ENCODE measurements at regions not wholly inside any gene's neighbourhood (a gene's known extent, or its start where the extent isn't known, plus 50 kb on each side); places are given as distances from the start of the nearest gene placed in this dataset.

- no peak for TF ChIP-seq POLR2A (IDR thresholded peaks at IDR 0.05)
- TF ChIP-seq, protein P1, sequence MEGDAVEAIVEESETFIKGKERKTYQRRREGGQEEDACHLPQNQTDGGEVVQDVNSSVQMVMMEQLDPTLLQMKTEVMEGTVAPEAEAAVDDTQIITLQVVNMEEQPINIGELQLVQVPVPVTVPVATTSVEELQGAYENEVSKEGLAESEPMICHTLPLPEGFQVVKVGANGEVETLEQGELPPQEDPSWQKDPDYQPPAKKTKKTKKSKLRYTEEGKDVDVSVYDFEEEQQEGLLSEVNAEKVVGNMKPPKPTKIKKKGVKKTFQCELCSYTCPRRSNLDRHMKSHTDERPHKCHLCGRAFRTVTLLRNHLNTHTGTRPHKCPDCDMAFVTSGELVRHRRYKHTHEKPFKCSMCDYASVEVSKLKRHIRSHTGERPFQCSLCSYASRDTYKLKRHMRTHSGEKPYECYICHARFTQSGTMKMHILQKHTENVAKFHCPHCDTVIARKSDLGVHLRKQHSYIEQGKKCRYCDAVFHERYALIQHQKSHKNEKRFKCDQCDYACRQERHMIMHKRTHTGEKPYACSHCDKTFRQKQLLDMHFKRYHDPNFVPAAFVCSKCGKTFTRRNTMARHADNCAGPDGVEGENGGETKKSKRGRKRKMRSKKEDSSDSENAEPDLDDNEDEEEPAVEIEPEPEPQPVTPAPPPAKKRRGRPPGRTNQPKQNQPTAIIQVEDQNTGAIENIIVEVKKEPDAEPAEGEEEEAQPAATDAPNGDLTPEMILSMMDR (IDR thresholded peaks at IDR 0.05): no peak
- WGBS, 2 donors: 58 to 63% methylated on average over 8 of the region's 8 CpGs
- DNase-seq: no peak
Observed at GRCh38 chr5:3201121-3201520, 394.5 kb upstream of the IRX1 start.

DNA sequence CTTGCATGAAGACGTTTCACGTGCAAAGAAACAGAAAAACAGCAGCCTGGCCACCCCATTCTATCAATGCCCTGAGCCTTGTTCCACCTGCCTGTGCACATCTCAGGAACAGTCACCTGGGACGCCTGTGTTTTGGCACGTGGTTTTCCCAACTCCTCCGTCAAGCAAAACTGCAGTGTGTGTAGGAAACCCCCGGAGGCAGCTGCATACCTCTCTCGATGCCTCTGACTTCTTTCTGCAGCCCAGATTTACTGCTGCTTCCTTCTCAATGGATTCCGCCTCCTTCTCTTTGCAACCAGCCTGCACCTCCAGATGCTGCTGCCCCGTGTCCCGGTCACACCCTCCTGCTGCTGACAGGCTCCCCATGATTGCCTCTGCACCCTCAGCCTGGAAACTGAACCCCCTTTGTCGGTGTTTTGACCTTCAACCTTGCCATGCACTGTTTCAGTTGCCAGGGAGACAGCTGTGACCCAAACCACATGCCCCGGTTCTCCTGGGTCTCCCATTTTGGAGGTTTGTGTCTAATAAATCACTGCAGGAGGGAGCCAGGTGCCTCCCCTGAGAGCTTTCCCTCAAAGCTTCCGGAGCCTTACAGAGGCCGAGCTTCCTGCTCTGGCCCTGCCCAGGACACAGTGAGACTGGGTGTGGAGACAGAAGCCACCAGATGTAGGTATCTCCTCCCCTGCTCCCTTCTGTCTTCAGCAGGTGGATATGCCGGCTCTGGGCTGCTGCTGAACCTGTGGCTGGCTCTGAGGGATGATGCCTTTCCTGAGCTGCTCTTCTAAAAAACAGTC lies 395.5 kb upstream of the IRX1 start:
- ATAC-seq: no peak
- WGBS, 2 donors: 16 to 25% methylated on average over 13 to 15 of the region's 15 CpGs
- no peak overlapping the region for H3K4me3 ChIP-seq
- intact Hi-C loops (cut with DNase I): no loop called here
- H3K27me3 ChIP-seq: no peaks in the 10 kb centered on the region
- H3K9me3 ChIP-seq: no peaks in the 10 kb centered on the region
- no peaks in the 10 kb centered on the region for H3K36me3 ChIP-seq (replicated peaks in 1 of 2; ENCODE audit: insufficient read depth in 1 of 2, low read depth in 2 of 2)
- H3K4me1 ChIP-seq: no peaks in the 10 kb centered on the region
- no peak for DNase-seq
- no peak overlapping the region for H3K27ac ChIP-seq
- TF ChIP-seq, protein P1 (IDR thresholded peaks at IDR 0.05): no peak
- TF ChIP-seq POLR2A (IDR thresholded peaks at IDR 0.05): no peak

More at GRCh38 chr5:3201121-3201520, 394.5 kb upstream of the IRX1 start:
- intact Hi-C loops (cut with DNase I): no loop called here
- Histone ChIP-seq H3K4me3 (no peak overlapping the region), H3K9me3 (no peaks in the 10 kb centered on the region), H3K4me1 (no peaks in the 10 kb centered on the region), H3K27ac (no peak overlapping the region), H3K36me3 (replicated peaks in 1 of 2; ENCODE audit: insufficient read depth in 1 of 2, low read depth in 2 of 2) (no peaks in the 10 kb centered on the region), H3K27me3 (no peaks in the 10 kb centered on the region)
- ATAC-seq: no peak

DNA sequence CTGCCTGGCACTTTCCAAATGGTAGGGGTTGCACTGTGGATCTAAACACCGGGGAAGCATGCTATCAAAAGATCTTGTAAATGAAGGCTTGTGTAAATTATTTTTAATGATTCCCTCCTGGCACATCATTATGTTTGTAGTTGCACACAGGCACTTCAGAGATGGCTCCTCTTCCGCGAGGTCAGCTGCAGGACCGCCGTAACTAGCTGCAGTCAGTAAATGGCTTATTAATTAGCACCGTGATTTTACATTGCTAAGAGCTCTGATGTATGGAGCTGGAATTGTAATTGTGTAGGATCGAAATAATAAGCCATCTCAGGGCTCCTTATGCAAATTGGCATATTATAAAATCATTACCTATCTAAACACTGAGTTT lies 397.6 kb upstream of the IRX1 start:
- DNase-seq (no peak), ATAC-seq (no peak)
- WGBS, 2 donors: 5 to 7% methylated on average over 7 of the region's 7 CpGs
- H3K4me1 ChIP-seq: no peaks in the 10 kb centered on the region
- no peaks in the 10 kb centered on the region for H3K9me3 ChIP-seq
- no peak overlapping the region for H3K4me3 ChIP-seq
- H3K27ac ChIP-seq: no peak overlapping the region
- H3K27me3 ChIP-seq: no peaks in the 10 kb centered on the region
- no peaks in the 10 kb centered on the region for H3K36me3 ChIP-seq (replicated peaks in 1 of 2; ENCODE audit: insufficient read depth in 1 of 2, low read depth in 2 of 2)
- TF ChIP-seq, protein P1 (IDR thresholded peaks at IDR 0.05): no peak
- TF ChIP-seq POLR2A (IDR thresholded peaks at IDR 0.05): no peak
- intact Hi-C loops (cut with DNase I): no loop called here

DNA sequence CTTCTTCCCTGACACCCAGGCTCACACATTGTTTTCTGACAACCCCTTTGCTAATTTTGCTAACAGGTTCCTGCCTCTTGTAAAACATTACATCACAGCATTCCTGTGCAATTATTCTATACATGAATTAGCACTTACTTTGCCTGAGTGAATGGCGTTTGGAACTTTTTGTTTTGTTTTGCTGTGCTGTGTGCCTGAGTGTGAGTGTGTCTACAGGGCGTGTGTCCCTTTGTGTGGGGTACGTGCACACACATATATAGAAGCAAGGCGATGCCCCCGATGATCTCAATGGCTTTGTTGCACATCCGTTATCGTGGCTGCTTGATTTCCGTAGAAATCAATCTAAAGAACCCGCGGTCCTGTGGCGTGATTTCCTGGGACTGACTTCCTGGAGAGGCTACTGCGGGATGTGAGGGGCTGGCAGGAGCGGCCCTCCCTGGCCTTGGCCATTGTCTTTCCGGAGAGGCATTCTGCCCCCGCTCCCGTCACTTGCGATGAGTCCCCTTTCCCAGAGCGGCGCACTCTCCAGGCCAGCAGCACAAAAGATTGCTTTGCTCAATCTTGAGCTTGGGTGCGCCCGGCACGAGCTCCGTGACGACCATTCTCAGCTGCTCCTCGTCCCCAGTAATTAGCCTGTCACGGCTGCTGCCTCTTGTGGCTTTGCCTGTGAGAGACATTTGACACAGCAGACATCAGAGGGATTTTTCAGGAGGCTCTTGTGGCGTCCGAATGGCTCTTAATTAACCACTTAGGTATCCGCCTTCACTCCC lies 398.1 kb upstream of the IRX1 start:
- Histone ChIP-seq H3K36me3 (replicated peaks in 1 of 2; ENCODE audit: insufficient read depth in 1 of 2, low read depth in 2 of 2) (no peaks in the 10 kb centered on the region), H3K27ac (no peak overlapping the region), H3K4me3 (no peak overlapping the region), H3K27me3 (no peaks in the 10 kb centered on the region), H3K9me3 (no peaks in the 10 kb centered on the region), H3K4me1 (no peaks in the 10 kb centered on the region)
- 1 to 4% methylated on average over 23 to 29 of the region's 29 CpGs for WGBS, 2 donors
- intact Hi-C loops (cut with DNase I): no loop called here
- no peak for DNase-seq
- TF ChIP-seq POLR2A (IDR thresholded peaks at IDR 0.05): no peak
- TF ChIP-seq, protein P1 (IDR thresholded peaks at IDR 0.05): no peak
- ATAC-seq: no peak

Data from body of pancreas (tissue), 4 donors.